Esophagus muscularis mucosa (tissue), 4 donors: ENCODE measurements at regions not wholly inside any gene's neighbourhood (a gene's known extent, or its start where the extent isn't known, plus 50 kb on each side); places are given as distances from the start of the nearest gene placed in this dataset.

ENCODE experiments used
- EP300 ChIP-seq: sonication (generic); formaldehyde crosslinking; IDR thresholded peaks from one replicate; pipeline ENCODE4 v1.6.1; 2017; ENCODE audit warnings: antibody characterized with exemption
- POLR2A ChIP-seq: fragments of 450-650 bp; IDR thresholded peaks from one replicate; pipeline ENCODE4 v1.6.1; 2017; ENCODE audit warnings: antibody characterized with exemption, moderate library complexity, mild to moderate bottlenecking, low read depth
- TF ChIP-seq, protein P1 (sequence below), 3 experiments: fragments of 200-600 bp in 2 of 3; fragments of 450-650 bp in 1 of 3; sonication (generic) in 2 of 3; IDR thresholded peaks; one replicate each; pipeline ENCODE4 v1.5.1; 2017 to 2019; ENCODE audit warnings: antibody characterized with exemption in 3 of 3, mild to moderate bottlenecking in 2 of 3, moderate library complexity in 1 of 3

DNA sequence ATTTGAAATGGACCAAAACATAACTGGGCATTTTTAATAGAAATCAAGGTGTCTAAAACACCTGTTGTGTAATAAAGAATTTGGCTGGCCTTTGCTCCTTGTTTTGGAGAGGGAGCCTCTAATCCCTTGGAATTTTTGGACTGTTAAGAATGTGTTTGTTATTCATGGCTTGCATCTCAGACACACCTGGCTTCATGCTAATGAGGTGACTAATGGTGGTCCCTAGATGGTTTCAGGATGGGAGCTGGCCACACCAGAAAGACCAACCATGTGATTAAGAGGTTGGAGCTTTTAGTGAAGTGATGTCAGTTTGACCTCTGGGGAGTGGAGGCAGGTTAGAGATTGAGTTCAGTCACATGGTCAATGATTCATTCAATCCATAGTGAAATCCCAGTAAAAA lies 328.4 kb downstream of the DHX35 start:
- TF ChIP-seq, protein P1, sequence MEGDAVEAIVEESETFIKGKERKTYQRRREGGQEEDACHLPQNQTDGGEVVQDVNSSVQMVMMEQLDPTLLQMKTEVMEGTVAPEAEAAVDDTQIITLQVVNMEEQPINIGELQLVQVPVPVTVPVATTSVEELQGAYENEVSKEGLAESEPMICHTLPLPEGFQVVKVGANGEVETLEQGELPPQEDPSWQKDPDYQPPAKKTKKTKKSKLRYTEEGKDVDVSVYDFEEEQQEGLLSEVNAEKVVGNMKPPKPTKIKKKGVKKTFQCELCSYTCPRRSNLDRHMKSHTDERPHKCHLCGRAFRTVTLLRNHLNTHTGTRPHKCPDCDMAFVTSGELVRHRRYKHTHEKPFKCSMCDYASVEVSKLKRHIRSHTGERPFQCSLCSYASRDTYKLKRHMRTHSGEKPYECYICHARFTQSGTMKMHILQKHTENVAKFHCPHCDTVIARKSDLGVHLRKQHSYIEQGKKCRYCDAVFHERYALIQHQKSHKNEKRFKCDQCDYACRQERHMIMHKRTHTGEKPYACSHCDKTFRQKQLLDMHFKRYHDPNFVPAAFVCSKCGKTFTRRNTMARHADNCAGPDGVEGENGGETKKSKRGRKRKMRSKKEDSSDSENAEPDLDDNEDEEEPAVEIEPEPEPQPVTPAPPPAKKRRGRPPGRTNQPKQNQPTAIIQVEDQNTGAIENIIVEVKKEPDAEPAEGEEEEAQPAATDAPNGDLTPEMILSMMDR (IDR thresholded peaks at IDR 0.05) = no peak
- TF ChIP-seq EP300 = no peak
- no peak for TF ChIP-seq POLR2A
